GM19025 (cell line): ENCODE measurements at regions not wholly inside any gene's neighbourhood (a gene's known extent, or its start where the extent isn't known, plus 50 kb on each side); places are given as distances from the start of the nearest gene placed in this dataset.

Experiments used
- ATAC-seq: cut with Tn5 transposase; IDR thresholded peaks from one replicate; pipeline ENCODE4 v1.9.1; 2021; ENCODE audit warnings: mild to moderate bottlenecking, low read depth, moderate library complexity; ENCODE audit not compliant: unreplicated experiment

DNA sequence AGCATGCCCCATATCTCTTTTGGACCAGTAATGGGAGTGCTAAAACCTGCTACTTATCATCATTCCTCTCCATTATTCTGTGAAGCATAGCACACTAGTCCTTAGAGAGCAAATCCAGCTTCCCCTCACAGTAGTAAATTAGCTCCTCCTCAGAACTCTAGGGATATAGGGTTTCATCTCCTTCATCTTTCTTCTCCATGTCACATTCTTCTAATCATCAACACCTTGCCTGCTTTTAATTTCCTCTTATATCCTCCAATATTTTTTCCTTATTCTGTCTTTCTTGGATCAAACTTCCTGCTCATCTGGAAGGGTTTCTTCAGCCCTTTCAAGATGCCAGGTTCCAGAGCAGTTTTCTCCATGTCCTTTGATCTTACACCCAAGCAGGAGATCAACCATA lies 321.4 kb upstream of the ACVR2A start:
- ATAC-seq: no peak

DNA sequence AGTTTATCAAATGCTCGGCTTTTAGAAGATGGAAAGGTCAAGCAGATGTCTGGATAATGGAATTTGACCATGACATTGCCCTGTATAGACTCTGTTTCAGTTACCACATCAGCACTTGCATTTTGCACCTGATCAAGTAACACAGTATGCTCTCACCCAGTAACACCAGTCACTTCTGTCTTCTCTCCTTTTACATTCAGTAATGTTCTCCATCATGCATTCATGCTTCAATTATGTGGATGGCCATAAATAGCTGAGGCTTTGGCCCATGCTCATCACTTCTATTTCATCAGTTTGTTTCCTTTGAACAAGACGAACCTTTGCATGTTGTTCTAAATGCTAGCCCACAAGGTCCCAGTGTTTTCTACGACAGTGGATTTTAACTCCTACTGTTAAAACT lies 322.9 kb upstream of the ACVR2A start:
- ATAC-seq: no peak

DNA sequence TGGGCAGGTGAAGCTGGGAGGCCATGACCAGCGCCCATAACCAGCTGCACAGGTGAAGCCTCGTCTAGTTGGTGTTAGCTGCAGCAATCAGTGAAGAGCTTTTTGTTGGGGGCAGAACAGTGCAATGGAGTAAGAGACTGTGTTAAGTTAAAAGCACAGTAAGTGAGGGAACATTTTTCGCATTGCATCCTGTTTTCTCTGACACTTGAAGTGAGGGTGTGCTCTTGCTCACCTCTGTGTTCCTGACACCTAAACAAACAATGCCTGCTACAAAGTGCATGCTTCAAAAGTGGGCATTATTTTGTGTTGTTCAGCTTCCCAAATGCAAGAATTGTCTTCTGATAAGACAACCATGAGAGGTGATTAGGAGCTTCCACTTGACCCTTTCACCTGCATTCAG lies 324.0 kb upstream of the ACVR2A start:
- no peak for ATAC-seq

DNA sequence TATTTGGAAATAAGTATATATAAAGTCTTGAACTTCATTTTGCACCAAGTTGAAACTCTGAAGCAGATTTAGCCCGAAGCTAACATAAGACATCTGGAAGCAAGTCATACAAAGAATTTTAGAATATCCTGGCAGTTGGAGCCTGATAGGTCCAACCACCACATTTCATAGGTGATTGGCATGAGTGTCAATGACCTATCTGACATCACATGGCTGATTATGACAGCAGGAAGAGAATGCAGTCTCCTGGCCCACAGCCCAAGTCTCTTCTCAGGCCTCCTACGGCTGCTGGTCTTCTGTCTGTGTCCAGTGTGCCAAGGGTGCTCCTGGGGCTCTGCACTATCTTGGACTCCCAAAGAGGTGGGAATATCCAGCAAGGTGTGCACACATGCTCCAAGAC lies 325.7 kb upstream of the ACVR2A start:
- ATAC-seq: no peak

DNA sequence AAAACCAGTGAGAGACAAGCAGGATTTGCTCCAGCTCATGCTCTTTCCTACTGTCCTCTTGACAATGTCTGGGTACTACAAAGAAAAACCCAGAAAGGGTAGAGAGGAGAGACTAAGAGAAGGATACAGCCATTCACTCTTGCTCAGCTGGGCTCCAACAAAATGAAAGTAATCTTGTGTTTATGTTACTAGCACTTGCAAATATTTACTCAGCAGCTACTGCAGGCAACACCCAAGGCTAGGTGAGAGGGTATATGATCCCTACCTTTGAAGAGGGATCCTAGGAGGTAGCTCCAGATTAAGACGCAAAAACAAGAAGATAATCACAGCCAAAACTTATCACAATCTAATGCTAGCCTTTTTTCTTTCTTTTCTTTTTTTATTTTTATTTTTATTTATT lies 329.6 kb upstream of the ACVR2A start:
- ATAC-seq: no peak

DNA sequence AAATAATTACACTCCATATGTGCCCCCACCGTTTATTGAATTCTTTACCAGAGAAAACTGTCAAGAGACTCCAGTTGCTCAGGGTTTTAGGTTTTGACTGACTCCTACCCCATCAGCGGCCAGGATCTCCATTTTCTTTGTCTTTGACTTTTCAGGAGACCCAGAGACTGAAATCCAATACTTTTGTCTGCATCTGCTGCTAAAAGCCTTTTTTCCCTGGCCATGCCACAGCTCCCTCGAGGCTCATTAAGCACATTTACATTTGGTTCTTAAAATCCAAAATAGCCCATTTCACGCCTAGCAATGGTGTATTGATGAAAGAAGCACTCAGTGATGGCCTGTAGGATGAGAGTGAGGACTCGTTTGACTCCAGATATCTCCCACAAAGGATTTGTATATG lies 332.6 kb upstream of the ACVR2A start:
- ATAC-seq: no peak

DNA sequence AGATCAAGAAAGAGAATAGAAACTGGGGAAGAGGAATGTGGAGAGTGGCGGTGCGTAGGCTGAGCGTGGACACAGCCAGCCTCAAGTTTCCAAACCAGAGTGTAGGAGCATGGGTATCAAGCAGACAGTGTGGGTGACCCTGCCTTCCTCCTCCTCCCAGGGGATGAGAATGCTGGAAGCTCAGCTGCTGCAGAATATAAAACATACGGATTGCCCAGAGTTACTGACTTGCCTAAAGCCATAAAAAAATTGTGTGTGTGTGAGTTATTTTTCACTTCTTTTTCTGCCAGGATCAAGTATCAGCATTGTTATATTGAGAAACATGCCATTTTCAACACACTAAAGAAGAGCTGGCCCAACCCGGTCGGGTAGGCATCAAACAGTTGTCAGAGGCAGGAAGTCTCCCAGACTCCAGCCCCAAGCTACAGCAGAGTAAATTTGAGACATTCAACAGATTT lies 333.3 kb upstream of the ACVR2A start:
- no peak for ATAC-seq

DNA sequence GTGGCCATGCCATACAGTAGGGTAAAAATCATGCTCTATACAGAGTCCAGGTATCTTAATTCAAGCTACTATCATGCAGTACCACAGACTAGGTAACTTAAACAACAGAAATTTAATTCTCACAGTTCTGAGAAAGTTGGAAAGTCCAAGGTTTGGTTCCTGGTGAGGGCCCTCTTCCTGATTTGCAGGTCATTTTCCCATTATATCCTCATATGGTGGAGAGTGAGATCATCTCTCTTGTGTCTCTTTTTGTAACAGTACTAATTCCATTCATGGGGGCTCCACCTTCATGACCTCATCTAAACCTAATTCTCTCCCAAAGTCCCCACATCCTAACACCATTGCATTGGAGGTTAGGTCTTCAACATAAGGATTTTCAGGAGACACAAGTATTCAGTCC lies 335.0 kb upstream of the ACVR2A start:
- ATAC-seq: no peak

DNA sequence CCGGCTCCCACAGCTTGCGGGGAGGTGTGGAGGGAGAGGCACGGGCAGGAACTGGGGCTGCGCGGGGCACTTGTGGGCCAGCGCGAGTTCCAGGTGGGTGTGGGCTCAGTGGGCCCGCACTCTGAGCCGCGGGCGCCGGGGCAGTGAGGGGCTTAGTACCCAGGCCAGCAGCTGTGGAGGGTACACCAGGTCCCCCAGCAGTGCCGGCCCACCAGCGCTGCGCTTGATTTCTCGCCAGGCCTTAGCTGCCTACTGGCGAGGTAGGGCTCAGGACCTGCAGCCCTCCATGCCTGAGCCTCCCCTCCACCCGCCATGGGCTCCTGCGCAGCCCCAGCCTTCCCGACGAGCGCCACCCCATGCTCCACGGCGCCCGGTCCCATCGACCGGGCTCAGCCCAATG lies 337.9 kb upstream of the ACVR2A start:
- ATAC-seq: no peak

DNA sequence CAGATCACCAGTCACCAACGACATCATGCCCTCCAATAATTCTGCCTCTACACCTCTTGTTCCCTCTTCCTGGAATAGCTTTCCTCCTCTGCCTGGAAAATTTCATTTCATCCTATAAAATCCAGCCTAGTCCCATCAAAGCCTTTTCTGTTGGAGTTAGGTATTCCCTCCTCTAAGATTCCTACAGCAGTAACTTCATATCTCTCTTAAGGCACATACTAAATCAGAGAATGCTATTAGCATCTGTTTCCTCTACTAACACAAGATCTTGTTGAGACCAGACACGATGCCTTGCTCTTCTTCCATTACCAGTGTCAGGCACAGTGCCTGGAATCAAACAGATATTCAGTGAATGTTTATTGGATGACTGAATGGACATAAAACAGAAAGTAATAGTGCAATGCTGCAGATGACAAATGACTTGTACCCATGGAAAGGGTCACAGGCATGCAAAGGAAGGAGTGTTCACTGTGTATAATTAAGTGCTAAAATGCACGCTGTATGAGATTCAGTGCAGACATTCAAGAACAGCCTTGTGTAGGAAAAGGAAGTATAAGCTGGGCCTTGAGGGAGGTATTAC lies 342.0 kb upstream of the ACVR2A start:
- ATAC-seq: no peak

DNA sequence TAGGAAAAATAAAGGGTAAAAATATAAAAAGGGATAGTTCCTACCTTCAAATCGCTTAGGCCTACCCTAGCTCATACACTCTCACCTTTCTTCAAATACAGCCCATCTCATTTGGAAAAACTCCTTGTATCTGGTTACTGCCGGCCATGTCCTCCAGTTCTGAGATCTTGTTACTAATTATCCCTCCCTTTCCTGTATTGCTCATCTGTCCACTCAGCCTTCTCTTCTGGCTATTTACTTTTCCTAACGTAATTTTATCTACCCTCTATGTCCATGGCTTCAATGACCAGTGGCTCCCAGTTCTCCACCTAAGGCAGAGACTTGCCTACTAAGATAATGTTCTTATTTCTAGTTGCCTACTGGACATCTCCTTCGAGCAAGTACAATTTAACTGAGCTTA lies 342.9 kb upstream of the ACVR2A start:
- ATAC-seq: no peak

DNA sequence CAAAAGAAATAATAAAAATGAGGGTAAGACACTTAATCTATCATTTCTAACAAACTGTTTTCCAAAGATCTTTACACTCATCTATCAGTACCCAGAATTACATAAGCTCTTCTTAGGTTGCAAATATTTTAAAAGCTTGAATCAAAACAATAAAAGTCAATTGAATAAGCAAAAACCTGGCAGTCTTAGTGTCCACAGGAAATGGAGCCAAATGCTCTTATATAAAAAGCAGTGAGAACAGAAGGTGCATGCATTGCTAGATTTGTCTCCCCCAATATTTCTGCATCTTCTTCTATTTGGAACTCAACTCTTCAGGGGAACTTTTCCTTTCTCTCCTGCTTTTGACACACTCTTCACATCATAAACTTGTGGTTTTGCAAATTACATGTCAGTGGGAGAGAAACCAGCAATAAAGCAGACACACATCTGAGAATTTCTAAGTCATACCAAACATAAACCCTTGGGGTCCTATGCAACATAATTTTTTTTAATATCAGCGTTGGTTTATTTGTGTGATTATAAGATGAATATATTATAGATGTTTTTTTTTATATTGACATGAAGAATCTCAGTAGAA lies 343.9 kb upstream of the ACVR2A start:
- no peak for ATAC-seq

DNA sequence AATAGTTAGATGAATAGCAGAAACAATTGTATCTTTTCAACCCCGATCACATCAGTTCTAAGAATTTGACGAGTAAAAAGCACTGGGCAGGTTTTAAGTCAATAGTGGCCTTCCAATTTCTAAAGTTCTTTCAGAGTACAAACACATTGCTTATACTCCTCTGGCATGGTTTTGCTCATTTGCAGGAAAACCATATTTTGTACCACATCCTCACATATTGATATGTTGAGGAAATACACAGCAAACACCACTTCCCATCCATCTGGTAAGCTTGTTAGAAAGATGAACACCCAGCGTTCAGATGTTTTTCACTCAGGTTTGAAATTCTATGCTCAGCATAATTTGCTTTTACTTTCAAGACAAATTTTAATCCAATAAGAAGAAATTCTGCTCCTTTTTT lies 344.6 kb upstream of the ACVR2A start:
- no peak for ATAC-seq

DNA sequence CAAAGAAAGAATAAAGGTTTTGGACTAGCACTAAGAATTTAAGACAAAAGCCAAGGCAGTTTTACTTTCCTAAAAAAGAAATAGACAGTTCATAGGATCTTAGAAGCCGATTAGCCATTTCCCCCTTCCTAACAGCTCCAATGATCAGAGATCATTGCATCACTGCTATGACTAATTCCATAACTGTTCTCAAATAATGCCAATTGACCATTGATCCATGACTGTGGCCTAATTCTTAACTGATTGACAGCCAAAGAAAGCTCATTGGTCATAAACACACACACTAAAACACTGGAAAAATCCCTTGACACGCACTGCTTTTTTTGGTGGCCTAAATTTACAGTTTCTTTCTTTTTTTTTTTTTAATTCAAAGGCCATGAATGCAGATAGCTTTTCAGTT lies 345.0 kb upstream of the ACVR2A start:
- ATAC-seq: no peak

DNA sequence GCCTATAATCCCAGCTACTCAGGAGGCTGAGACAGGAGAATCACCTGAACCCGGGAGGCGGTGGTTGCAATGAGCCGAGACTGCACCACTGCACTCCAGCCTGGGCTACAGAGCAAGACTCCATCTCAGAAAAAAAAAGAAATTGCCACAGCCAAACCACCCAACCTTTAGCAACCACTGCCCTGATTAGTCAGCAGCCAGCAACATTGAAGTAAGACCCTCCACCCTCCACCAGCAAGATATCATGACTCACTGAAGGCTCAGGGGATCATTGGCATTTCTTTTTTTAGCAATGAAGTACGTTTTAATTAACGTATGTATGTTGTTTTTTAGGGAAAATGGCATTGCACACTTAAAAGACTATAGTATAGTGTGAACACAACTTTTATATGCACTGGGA lies 349.1 kb upstream of the ACVR2A start:
- ATAC-seq: no peak

DNA sequence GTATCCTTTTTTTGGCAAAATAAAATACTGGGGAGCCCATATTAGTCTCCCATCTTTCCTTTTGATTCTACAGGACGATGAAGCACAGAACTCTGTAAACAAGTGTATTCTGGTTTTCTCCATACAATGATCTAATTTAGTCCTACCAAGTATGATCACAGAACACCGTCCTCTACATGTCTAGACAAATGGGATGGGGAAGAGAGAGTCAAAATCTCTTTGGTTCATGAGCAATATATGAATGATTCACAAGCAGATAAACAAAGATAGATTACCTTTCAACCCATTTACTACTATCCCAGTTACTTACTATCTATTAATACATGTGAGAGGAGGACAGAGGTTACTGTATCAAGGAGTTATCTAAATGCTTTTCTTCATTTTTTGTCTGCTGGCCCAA lies 352.4 kb upstream of the ACVR2A start:
- ATAC-seq: no peak

DNA sequence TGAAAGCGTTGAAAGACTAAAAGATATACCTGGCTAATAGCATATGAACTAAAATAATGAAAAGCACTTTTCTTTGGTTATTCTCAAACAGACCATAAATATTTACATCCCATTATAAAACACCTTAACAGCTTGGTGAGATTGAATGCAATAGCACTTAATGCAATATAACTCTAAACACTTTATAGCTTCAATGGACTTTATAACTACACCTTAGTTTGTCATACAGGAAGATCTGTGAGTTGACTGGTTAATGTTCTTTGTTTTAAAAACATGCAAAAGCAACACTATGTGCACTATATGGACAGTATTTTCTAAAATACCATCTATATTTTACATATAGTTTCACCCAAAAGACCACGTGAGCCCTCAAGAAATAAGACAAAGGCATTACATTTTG lies 353.3 kb upstream of the ACVR2A start:
- no peak for ATAC-seq

DNA sequence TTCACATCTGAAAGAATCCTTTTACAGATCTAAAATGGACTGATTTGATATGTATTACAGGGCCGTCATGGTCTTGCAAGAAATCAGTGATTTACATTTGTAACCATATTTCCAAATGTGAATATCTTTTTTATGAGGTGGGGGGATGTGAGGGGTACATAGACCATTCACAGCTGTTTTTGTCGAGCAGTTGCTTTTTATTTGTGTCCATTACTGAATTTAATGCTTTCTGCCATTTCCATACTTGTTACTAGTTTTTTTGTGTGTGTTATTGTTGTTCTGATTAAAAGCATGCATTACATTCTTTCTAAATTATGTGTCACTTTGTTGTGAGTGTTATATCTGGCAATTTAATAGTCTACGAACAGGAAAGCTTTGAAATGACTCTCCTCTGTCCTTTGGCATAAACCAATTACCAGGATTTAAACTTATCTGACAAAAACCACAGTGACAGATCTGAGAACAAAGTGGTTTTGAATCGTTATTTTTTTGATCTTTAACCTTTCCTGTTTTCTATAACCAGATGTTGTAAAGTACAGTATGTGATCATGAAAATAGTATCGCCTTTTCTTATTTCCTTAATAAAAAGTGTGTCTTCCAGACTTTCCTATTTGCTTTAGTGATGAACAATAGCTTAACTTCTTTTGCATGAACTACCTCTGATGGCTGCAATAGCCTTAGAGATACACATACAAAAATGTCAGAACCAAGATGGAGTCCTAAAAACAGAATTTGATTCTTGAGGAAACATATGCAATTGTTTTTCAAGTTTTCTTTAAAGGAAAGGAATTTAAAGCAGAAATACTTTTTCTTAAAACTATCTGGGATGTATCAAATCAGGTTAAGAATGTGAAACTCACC lies 354.2 kb upstream of the ACVR2A start:
- ATAC-seq: no peak

DNA sequence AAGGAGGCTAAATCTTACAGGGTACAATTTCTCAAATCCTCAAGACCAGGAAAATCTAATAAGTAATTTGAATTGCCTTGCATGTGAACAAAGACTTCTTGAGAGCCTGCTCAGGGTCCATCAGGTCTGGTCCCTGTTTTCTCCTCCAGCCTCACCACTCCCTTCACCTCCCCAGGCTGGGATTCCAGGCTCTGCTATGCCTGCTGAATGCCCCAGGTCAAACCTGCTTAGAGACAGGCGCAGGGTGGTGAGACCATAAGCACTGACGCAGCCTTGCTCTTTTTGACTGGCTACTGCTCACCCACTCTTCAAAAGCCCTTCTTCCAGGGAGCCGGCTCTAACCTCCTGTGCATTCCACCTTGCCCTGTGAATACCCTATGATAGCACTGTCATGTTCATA lies 356.4 kb upstream of the ACVR2A start:
- ATAC-seq: no peak

DNA sequence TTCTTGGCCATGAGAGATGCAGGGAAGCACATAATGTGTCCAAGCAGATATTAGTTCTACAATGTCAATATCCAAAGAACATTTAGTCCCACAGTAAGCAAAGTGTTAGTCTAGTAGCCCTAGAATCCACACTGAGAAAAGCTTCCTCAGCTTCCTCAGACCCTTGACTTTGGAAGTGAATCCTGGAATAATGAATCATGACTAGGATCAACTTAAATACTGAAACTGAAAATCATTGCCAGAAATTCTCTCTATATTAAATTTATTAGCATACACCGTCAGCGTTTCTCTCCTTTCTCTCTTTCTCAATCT lies 356.9 kb upstream of the ACVR2A start:
- ATAC-seq: no peak

DNA sequence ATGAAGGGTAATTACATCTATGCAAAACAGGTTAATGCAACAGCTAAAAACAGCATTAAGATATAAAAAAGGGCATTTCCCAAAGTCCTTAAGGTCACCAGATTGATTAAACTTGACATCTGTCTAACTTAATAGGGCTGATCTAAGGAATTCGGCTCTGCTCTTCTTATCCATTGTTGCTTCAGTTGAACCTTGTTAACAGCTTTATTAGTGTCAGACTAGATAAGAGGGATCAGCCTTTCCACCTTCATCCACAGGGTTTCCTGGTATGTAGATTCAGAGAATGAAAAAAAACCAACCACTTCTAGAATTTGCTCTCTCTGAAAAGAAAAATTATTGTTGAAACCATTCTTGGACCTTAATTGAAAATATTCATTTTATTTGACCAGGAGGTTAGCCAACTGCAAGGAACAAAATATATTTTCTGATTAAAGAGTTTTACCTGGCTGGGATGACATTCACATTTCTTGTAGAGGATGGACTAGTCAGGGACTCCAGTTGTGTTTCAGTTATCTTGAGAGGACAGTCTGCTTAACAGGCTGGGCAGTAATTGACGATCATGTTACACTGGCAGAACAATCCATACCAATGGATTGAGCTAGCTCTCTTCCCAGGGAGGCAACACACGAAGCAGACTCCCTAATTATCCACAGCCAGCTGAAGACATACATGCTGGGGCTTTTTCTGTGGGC lies 357.4 kb upstream of the ACVR2A start:
- ATAC-seq: no peak
